SJCRH30 (cell line): ENCODE measurements at regions not wholly inside any gene's neighbourhood (a gene's known extent, or its start where the extent isn't known, plus 50 kb on each side); places are given as distances from the start of the nearest gene placed in this dataset.
A peak's percentile ranks its signal among the peaks of the same experiment; 100 is the strongest.
"Not testable (repeated sequence)": the region's sequence is repeated elsewhere in the genome, so short reads cannot be mapped to it uniquely, and the experiment has no call there.

ENCODE experiments used
- DNase-seq, 2 experiments: peaks; one replicate each; pipeline ENCODE4 v3.0.0-alpha.2; 2015 to 2020
- H3K27ac ChIP-seq: fragments of 250-450 bp; sonication (Bioruptor Pico); 2 replicates; pipeline ENCODE4 v1.5.1; 2020; ENCODE audit warnings: mild to moderate bottlenecking, moderate library complexity
- H3K27me3 ChIP-seq: fragments of 250-450 bp; sonication (Bioruptor Pico); 2 replicates; pipeline ENCODE4 v1.5.1; 2020; ENCODE audit warnings: mild to moderate bottlenecking, moderate library complexity
- H3K36me3 ChIP-seq: fragments of 250-450 bp; sonication (Bioruptor Pico); 2 replicates; pipeline ENCODE4 v1.5.1; 2020; ENCODE audit warnings: mild to moderate bottlenecking, moderate library complexity
- H3K4me1 ChIP-seq: fragments of 250-450 bp; sonication (Bioruptor Pico); 2 replicates; pipeline ENCODE4 v1.5.1; 2020; ENCODE audit warnings: mild to moderate bottlenecking, moderate library complexity
- H3K4me3 ChIP-seq: fragments of 250-450 bp; sonication (Bioruptor Pico); 2 replicates; pipeline ENCODE4 v1.5.1; 2020; ENCODE audit warnings: mild to moderate bottlenecking, moderate library complexity
- H3K9me3 ChIP-seq: fragments of 250-450 bp; sonication (Bioruptor Pico); replicated peaks from 2 replicates; pipeline ENCODE4 v1.5.1; 2020; ENCODE audit warnings: mild to moderate bottlenecking, moderate library complexity

DNA sequence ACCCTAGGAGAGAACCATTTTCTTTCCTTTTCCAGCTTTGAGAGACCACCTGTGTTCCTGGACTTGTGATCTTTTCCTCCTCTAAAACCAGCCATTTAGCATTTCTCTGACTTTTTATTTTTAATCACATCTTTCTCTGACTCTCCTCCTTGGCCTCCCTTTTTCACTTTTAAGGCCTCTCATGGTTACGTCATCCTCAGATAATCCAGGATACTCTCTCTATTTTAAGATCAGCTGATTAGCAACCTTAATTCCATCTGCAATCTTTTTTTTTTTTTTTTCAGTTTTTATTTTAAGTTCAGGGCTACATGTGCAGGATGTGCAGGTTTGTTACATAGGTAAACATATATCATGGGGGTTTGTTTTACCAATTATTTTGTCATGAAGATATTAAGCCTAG is 54.0 kb downstream of the RFPL4B start:
- Histone ChIP-seq H3K9me3 (no peaks in the 10 kb centered on the region), H3K4me3 (no peak overlapping the region), H3K27me3 (no peaks in the 10 kb centered on the region), H3K36me3 (no peaks in the 10 kb centered on the region), H3K27ac (no peak overlapping the region), H3K4me1 (no peaks in the 10 kb centered on the region)
- no peak for DNase-seq

DNA sequence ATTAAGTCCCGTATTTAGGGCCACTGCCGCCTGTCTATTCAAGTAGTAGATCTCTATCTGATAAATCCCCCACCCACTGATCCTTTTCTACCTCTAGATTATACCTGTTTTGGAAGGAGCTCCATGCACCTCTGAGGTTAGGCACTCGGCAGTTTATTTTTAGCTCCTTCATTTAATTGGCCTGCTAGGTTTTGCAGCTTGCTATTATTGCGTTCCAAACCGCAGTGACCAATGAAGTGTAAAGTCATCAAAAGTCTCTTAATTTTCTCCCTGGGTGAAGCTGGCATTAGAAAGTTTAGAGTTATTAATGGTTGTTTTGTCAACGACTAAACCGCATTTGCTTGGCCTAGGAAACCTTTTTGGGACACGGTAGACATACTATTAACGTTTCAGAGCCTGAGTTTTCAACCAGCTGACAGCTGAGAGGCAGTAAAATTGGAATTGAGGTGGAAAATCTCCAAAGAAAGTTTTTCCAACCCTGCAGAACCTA is 60.0 kb downstream of the RFPL4B start:
- no peak overlapping the region for H3K27ac ChIP-seq
- H3K4me1 ChIP-seq = peaks cover 12% of the 10 kb centered on the region
- H3K27me3 ChIP-seq = no peaks in the 10 kb centered on the region
- no peak for DNase-seq
- no peaks in the 10 kb centered on the region for H3K36me3 ChIP-seq
- H3K9me3 ChIP-seq = no peaks in the 10 kb centered on the region
- H3K4me3 ChIP-seq = no peak overlapping the region

DNA sequence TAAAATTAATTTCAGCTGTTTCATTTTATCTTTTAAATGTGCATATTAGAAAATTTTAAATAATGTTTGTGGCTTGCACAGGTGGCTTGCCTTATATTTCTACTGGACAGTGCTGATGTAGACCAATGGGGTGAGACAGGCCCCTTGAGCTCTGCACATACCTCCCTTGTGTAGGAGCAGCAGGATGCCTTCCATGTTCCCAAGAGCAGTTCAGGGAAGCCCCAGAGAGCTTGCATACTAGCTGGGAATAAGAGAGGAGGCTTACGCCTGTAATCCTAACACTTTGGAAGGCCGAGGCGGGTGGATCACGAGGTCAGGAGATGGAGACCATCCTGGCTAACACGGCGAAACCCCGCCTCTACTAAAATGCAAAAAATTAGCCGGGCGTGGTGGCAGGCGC is 61.4 kb downstream of the RFPL4B start:
- peaks cover 12% of the 10 kb centered on the region for H3K4me1 ChIP-seq
- H3K36me3 ChIP-seq = no peaks in the 10 kb centered on the region
- no peaks in the 10 kb centered on the region for H3K27me3 ChIP-seq
- no peaks in the 10 kb centered on the region for H3K9me3 ChIP-seq
- H3K4me3 ChIP-seq = no peak overlapping the region
- no peak for DNase-seq
- peak overlapping the region; percentile 69; the same call in 1 of the 2 replicates for H3K27ac ChIP-seq

DNA sequence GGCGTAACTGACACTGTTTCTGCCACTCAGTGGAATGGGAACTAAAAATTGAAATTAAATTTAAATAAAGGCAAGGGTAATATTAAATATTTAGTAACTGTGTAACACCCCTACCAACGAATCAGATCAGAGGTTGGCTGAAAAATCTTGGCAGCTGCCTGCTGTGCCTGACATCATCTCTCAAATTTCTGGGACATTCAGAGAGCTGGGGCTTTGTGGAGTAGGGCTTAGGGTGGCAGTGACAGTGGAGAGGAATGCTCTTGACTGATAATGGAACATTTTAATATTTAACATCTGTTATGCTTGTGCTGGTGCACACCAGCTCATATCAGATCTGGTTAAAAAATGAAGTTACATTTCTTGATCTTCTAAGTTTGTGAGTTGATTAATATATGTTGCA is 62.2 kb downstream of the RFPL4B start:
- peak overlapping the region; percentile 69 for H3K27ac ChIP-seq
- H3K4me3 ChIP-seq = no peak overlapping the region
- peaks cover 12% of the 10 kb centered on the region for H3K4me1 ChIP-seq
- DNase-seq = peak; percentile 73 to 81
- no peaks in the 10 kb centered on the region for H3K9me3 ChIP-seq
- no peaks in the 10 kb centered on the region for H3K27me3 ChIP-seq
- H3K36me3 ChIP-seq = no peaks in the 10 kb centered on the region

GRCh38 chr6:112413780-112414179 is 66.7 kb downstream of the RFPL4B start:
- peaks cover 12% of the 10 kb centered on the region for H3K4me1 ChIP-seq
- no peak overlapping the region for H3K4me3 ChIP-seq
- no peak for DNase-seq
- H3K9me3 ChIP-seq = no peaks in the 10 kb centered on the region
- H3K27me3 ChIP-seq = no peaks in the 10 kb centered on the region
- no peaks in the 10 kb centered on the region for H3K36me3 ChIP-seq
- H3K27ac ChIP-seq = no peak overlapping the region

- no peaks in the 10 kb centered on the region for H3K36me3 ChIP-seq
- no peaks in the 10 kb centered on the region for H3K9me3 ChIP-seq
- DNase-seq = no peak
- no peaks in the 10 kb centered on the region for H3K27me3 ChIP-seq
- H3K27ac ChIP-seq = no peak overlapping the region
- no peaks in the 10 kb centered on the region; the same call in 1 of the 2 replicates for H3K4me1 ChIP-seq
- H3K4me3 ChIP-seq = no peak overlapping the region
Measured at GRCh38 chr6:112415366-112415765, 68.2 kb downstream of the RFPL4B start.

GRCh38 chr6:112416866-112417265 is 69.7 kb downstream of the RFPL4B start:
- no peak for DNase-seq
- Histone ChIP-seq H3K4me1 (no peaks in the 10 kb centered on the region; the same call in 1 of the 2 replicates), H3K4me3 (no peak overlapping the region), H3K27me3 (no peaks in the 10 kb centered on the region), H3K36me3 (no peaks in the 10 kb centered on the region), H3K9me3 (no peaks in the 10 kb centered on the region), H3K27ac (no peak overlapping the region)

DNA sequence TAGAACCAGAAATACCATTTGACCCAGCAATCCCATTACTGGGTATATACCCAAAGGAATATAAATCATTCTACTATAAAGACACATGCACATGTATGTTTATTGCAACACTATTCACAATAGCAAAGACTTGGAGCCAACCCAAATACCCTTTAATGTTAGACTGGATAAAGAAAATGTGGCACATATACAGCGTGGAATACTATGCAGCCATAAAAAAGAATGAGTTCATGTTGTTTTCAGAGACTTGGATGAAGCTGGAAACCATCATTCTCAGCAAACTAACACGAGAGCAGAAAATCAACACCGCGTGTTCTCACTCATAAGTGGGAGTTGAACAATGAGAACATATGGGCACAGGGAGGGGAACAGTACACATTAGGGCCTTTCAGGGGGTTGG is 79.9 kb downstream of the RFPL4B start:
- H3K9me3 ChIP-seq, H3K4me3 ChIP-seq, H3K36me3 ChIP-seq, H3K4me1 ChIP-seq, H3K27ac ChIP-seq, H3K27me3 ChIP-seq, DNase-seq: not testable (repeated sequence)

DNA sequence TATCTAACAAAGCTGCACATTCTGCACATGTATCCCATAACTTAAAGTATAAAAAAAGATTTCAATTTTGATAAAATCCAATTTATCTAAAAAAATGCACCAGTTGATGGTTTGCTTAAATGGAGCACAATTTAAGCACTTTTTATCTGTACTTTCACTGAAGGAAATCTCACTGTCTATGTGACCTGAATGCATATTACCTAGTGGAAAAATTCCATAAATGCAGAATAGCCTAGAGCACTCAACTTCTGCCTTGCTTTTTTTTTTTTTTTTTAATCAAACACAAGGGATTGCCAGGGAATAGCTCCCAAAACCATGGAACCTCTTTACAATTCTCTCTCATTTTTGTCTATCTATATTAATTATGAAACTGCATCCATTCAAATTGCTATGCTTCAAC is 80.4 kb downstream of the RFPL4B start:
- DNase-seq = no peak
- Histone ChIP-seq H3K9me3 (no peaks in the 10 kb centered on the region; the same call in 1 of the 2 replicates), H3K27me3 (no peaks in the 10 kb centered on the region), H3K27ac (no peak overlapping the region), H3K4me3 (no peak overlapping the region), H3K36me3 (no peaks in the 10 kb centered on the region), H3K4me1 (no peaks in the 10 kb centered on the region)

DNA sequence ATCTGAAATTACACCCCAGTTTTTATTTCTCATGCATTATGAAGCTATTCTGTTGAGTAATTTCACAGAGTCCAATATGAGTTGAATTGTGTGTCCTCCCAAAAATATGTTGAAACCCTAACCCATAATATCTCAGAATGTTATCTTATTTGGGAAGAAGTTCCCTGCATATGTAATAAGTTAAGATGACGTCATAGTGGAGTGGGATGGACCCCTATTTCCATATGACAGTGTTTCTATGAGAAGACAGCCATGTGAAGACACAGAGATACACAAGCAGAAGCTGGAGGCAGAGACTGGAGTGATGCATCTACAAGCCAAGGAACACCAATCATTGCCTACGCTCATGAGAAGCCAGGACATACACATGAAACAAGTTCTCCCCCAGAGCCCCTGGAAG is 81.3 kb downstream of the RFPL4B start:
- H3K27ac ChIP-seq = no peak overlapping the region

DNA sequence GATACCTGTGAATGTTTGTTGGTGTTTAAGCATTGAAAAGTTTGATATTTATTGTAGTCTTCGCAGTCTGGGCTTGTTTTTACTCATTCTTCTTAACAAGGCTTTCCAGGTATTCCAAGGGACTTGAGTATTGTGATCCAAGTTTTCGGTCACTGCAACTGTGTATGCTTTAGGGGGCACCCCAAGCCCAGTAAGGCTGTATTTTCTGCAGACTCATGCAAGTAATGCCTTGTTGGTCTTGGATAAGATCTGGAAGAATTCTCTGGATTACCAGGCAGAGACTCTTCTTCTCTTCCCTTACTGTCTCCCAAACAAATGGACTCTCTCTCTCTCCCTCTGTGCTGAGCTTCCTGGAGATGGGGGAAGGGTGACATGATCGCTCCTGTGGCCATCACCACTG is 82.1 kb downstream of the RFPL4B start:
- Histone ChIP-seq H3K4me3 (no peak overlapping the region), H3K27ac (no peak overlapping the region), H3K27me3 (no peaks in the 10 kb centered on the region), H3K4me1 (no peaks in the 10 kb centered on the region), H3K36me3 (no peaks in the 10 kb centered on the region), H3K9me3 (no peaks in the 10 kb centered on the region; the same call in 1 of the 2 replicates)
- no peak for DNase-seq

More for the DNA sequence above, 81.3 kb downstream of the RFPL4B start:
- Histone ChIP-seq H3K9me3 (no peaks in the 10 kb centered on the region; the same call in 1 of the 2 replicates), H3K36me3 (no peaks in the 10 kb centered on the region), H3K4me1 (no peaks in the 10 kb centered on the region), H3K27me3 (no peaks in the 10 kb centered on the region), H3K4me3 (no peak overlapping the region)
- DNase-seq = no peak

- Histone ChIP-seq H3K9me3 (no peaks in the 10 kb centered on the region), H3K36me3 (no peaks in the 10 kb centered on the region), H3K4me1 (peaks cover 4% of the 10 kb centered on the region), H3K27me3 (no peaks in the 10 kb centered on the region), H3K4me3 (no peak overlapping the region), H3K27ac (no peak overlapping the region)
- no peak for DNase-seq
Measured at GRCh38 chr6:112431803-112432202, 84.7 kb downstream of the RFPL4B start.

GRCh38 chr6:112432853-112433252 is 85.7 kb downstream of the RFPL4B start:
- Histone ChIP-seq H3K27ac (no peak overlapping the region), H3K4me1 (peaks cover 11% of the 10 kb centered on the region), H3K4me3 (no peak overlapping the region), H3K36me3 (no peaks in the 10 kb centered on the region), H3K9me3 (no peaks in the 10 kb centered on the region), H3K27me3 (no peaks in the 10 kb centered on the region)
- no peak for DNase-seq

DNA sequence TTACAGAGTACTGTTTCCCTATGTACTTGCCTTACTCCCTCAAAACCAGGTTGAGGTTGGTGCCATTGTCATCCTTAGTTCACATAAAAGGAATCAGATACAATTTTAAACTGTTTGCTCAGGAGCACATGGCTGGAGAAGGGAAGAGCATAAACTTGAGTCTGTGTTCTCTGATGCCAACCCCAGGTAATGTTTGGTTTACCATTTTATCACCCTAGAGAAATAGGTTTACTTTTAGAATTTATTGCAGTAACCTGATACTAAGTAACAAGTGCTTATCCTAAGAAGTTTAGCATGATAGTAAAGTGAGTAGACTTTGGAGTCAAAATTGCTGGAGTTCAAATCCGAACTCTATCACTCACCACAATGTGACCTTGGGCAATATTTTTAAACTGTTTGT is 86.3 kb downstream of the RFPL4B start:
- no peak for DNase-seq
- Histone ChIP-seq H3K4me3 (no peak overlapping the region), H3K36me3 (no peaks in the 10 kb centered on the region), H3K9me3 (0 out of 2 replicates have a peak, but pooled peaks cover under 1% of the 10 kb centered on the region), H3K27ac (no peak overlapping the region), H3K4me1 (peaks cover 11% of the 10 kb centered on the region), H3K27me3 (no peaks in the 10 kb centered on the region)

DNA sequence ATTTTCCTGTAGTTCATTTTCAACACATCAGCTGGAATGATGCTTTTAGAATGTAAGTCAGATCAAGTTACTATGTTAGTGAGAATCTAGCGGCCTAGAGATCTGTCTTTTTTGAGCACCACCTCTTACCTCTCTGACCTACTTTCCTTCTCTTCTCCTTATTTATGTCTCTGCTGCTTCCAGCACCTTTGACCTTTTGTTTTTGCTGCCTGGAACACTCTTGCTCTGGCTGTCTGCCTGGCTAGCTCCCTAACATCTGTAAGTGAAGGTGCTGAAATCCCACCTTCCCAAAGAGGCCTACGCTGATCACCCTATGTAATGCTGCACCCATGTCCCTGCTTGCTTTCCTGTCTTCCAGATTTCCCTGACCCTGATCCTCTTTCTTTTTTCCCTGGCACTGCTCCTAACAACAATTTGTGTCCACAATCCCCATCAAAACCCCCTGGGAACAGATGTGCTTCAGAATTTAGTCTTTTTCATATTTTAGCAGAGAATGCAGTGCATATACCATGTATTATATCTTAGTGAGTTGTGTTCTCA is 87.8 kb downstream of the RFPL4B start:
- H3K9me3 ChIP-seq = 0 out of 2 replicates have a peak, but pooled peaks cover 3% of the 10 kb centered on the region
- no peak for DNase-seq
- no peak overlapping the region for H3K4me3 ChIP-seq
- H3K36me3 ChIP-seq = no peaks in the 10 kb centered on the region
- no peak overlapping the region for H3K27ac ChIP-seq
- no peaks in the 10 kb centered on the region for H3K27me3 ChIP-seq
- H3K4me1 ChIP-seq = peaks cover 11% of the 10 kb centered on the region

DNA sequence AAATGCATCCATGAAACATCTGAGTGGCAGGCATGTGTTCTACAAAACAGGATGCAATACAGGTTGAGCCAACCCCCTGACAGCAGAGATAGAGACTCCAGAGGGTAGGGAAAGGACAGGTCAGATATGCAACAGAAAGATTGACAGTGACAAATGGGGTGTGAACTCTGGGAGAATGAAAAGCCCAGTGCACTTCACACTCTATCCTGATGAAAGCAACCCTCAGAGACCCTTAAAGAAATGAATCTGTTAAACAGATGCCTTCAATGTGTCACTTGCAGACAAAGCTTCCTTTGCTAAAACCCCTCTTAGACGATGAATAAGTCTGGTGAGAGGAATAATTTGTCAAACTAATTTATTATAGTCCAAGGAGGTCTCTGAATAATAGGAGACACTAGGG is 89.9 kb downstream of the RFPL4B start:
- peak overlapping the region; percentile 5; the same call in 1 of the 2 replicates for H3K27ac ChIP-seq
- no peaks in the 10 kb centered on the region for H3K36me3 ChIP-seq
- no peaks in the 10 kb centered on the region for H3K27me3 ChIP-seq
- peak; percentile 47 to 79 for DNase-seq
- H3K4me1 ChIP-seq = peaks cover 11% of the 10 kb centered on the region
- no peak overlapping the region for H3K4me3 ChIP-seq
- 0 out of 2 replicates have a peak, but pooled peaks cover 3% of the 10 kb centered on the region for H3K9me3 ChIP-seq
